PC-9 (cell line): ENCODE measurements at regions not wholly inside any gene's neighbourhood (a gene's known extent, or its start where the extent isn't known, plus 50 kb on each side); places are given as distances from the start of the nearest gene placed in this dataset.

Experiments used
- CTCF ChIP-seq: fragments of 200-600 bp; sonication (generic); conservative IDR thresholded peaks from 2 replicates; pipeline ENCODE4 v1.6.1; 2017; ENCODE audit warnings: mixed run types, antibody characterized with exemption, mild to moderate bottlenecking, moderate library complexity
- EZH2 ChIP-seq: fragments of 200-600 bp; sonication (generic); IDR thresholded peaks from 2 replicates; pipeline ENCODE4 v1.8.0; 2017; ENCODE audit warnings: antibody characterized with exemption, low read depth

GRCh38 chr2:239786791-239787190 lies 238.4 kb downstream of the NDUFA10 start:
- TF ChIP-seq CTCF (no peak), EZH2 (no peak)
